Colonic mucosa (tissue), 4 donors: ENCODE measurements at regions not wholly inside any gene's neighbourhood (a gene's known extent, or its start where the extent isn't known, plus 50 kb on each side); places are given as distances from the start of the nearest gene placed in this dataset.

Experiments used
- DNase-seq: peaks from one replicate; pipeline ENCODE4 v3.0.0-alpha.2; 2020
- H3K27ac ChIP-seq: fragments of 200-600 bp; one replicate; pipeline ENCODE4 v1.8.0; 2021
- H3K27me3 ChIP-seq: fragments of 200-600 bp; one replicate; pipeline ENCODE4 v1.8.0; 2021
- H3K36me3 ChIP-seq: fragments of 200-600 bp; one replicate; pipeline ENCODE4 v1.8.0; 2021
- H3K4me1 ChIP-seq: fragments of 200-600 bp; one replicate; pipeline ENCODE4 v1.8.0; 2021; ENCODE audit warnings: mild to moderate bottlenecking
- H3K4me3 ChIP-seq: fragments of 200-600 bp; one replicate; pipeline ENCODE4 v1.8.0; 2021
- H3K9ac ChIP-seq, 2 donors: one replicate each; pipeline ENCODE4 v1.7.0; 2013; ENCODE audit warnings: control low read depth in 2 of 2, low read depth in 2 of 2, low read length in 2 of 2
- H3K9me3 ChIP-seq: fragments of 200-600 bp; one replicate; pipeline ENCODE4 v1.8.0; 2021
- CTCF ChIP-seq: fragments of 200-600 bp; IDR thresholded peaks from one replicate; pipeline ENCODE4 v1.8.0; 2022; ENCODE audit warnings: antibody characterized with exemption, mild to moderate bottlenecking
- intact Hi-C: fragments of 100-400 bp; cut with DNase I; formaldehyde crosslinking; loops from one replicate; pipeline ENCODE4 v1.14.1; 2022
- donor health status: healthy.
- donor health status: DM: no; HTN: no; CAD: no.
- donor health status: DM: no; HTN: no; CAD: no.

GRCh38 chr5:68378204-68378820, 162.8 kb downstream of the PIK3R1 start:
- H3K9me3 ChIP-seq = no peaks in the 10 kb centered on the region
- no peak overlapping the region for H3K4me3 ChIP-seq
- H3K9ac ChIP-seq = no peak overlapping the region
- DNase-seq = no peak
- intact Hi-C loops = no loop called here
- H3K27ac ChIP-seq = no peak overlapping the region
- TF ChIP-seq CTCF = no peak
- H3K4me1 ChIP-seq = no peaks in the 10 kb centered on the region
- no peaks in the 10 kb centered on the region for H3K27me3 ChIP-seq
- no peaks in the 10 kb centered on the region for H3K36me3 ChIP-seq

GRCh38 chr5:68379275-68380036, 163.9 kb downstream of the PIK3R1 start:
- no peaks in the 10 kb centered on the region for H3K4me1 ChIP-seq
- H3K27me3 ChIP-seq = no peaks in the 10 kb centered on the region
- H3K9me3 ChIP-seq = no peaks in the 10 kb centered on the region
- intact Hi-C loops = loop anchor here (10.0 kb wide), 1 partner anchor 95 kb away; no protein-coding TSS in a partner anchor
- peak; percentile 29 for DNase-seq
- no peak overlapping the region for H3K4me3 ChIP-seq
- H3K36me3 ChIP-seq = no peaks in the 10 kb centered on the region
- no peak overlapping the region for H3K27ac ChIP-seq
- TF ChIP-seq CTCF = no peak
- no peak overlapping the region for H3K9ac ChIP-seq

- H3K4me1 ChIP-seq = no peaks in the 10 kb centered on the region
- TF ChIP-seq CTCF = no peak
- DNase-seq = no peak
- H3K27ac ChIP-seq = no peak overlapping the region
- H3K9me3 ChIP-seq = no peaks in the 10 kb centered on the region
- no peak overlapping the region for H3K9ac ChIP-seq
- H3K36me3 ChIP-seq = no peaks in the 10 kb centered on the region
- H3K27me3 ChIP-seq = no peaks in the 10 kb centered on the region
- intact Hi-C loops = loop anchor here (10.0 kb wide), 1 partner anchor 95 kb away; no protein-coding TSS in a partner anchor
- H3K4me3 ChIP-seq = no peak overlapping the region
Measured at GRCh38 chr5:68380078-68380477, 164.5 kb downstream of the PIK3R1 start.

- intact Hi-C loops = loop anchor here (10.0 kb wide), 1 partner anchor 96 kb away; no protein-coding TSS in a partner anchor
- no peaks in the 10 kb centered on the region for H3K36me3 ChIP-seq
- DNase-seq = no peak
- no peak overlapping the region for H3K27ac ChIP-seq
- no peaks in the 10 kb centered on the region for H3K27me3 ChIP-seq
- no peaks in the 10 kb centered on the region for H3K4me1 ChIP-seq
- TF ChIP-seq CTCF = no peak
- H3K9me3 ChIP-seq = no peaks in the 10 kb centered on the region
- H3K9ac ChIP-seq = no peak overlapping the region
- H3K4me3 ChIP-seq = no peak overlapping the region
Measured at GRCh38 chr5:68381060-68381459, 165.5 kb downstream of the PIK3R1 start.

- Histone ChIP-seq H3K9me3 (no peaks in the 10 kb centered on the region), H3K4me3 (no peak overlapping the region), H3K4me1 (no peaks in the 10 kb centered on the region), H3K27ac (no peak overlapping the region), H3K9ac (no peak overlapping the region), H3K36me3 (no peaks in the 10 kb centered on the region), H3K27me3 (no peaks in the 10 kb centered on the region)
- no peak for DNase-seq
- TF ChIP-seq CTCF = no peak
- intact Hi-C loops = loop anchor here (10.0 kb wide), 1 partner anchor 97 kb away; no protein-coding TSS in a partner anchor
Measured at GRCh38 chr5:68381909-68382308, 166.4 kb downstream of the PIK3R1 start.
